ENCODE measurements at regions not wholly inside any gene's neighbourhood (a gene's known extent, or its start where the extent isn't known, plus 50 kb on each side); places are given as distances from the start of the nearest gene placed in this dataset.

DNA sequence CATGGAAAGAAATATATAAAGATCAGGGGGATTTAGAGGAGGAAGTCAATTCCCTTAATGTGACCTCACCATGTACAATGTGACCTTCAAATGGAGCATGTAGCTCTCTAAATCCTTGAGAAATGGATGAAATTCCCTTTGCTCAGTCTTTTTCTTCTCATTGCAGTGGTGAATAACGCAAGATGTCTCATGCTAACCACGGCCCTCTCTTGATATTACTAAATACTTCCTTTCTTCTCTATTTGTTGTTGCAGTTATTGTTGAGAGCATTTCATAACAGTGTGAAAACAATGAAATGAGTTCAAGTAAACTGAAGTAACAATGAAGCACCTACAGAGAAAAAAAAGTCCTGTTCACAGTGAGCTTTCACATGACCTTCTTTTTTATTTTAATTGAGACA, 55.6 kb downstream of the ZNF281 start:
- no peak for DNase-seq (ENCODE audit: low read depth in 2 of 2)

DNA sequence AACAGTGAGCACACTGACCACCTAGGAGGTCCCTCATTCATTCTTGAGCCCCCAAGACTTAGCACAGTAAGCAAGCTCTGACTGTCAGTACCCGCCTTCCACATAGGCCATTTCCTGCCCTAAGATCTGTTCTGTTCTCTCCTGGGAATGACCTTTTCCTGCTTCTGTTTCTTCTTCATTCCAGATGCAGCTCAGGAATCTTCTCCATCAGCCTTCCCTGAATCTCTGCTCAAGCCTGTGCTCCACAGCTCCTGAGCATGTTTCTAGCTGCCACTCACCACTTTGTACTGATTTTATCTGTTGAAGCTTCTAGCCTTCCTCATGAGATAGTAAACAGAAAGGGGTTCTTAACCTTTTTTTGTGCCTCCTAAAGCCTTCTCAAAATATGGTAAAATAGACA, 56.6 kb downstream of the ZNF281 start:
- DNase-seq (ENCODE audit: low read depth in 2 of 2) = no peak

GRCh38 chr1:200351826-200352549, 57.8 kb downstream of the ZNF281 start:
- DNase-seq (ENCODE audit: low read depth in 2 of 2) = no peak

GRCh38 chr1:200351425-200351824, 58.4 kb downstream of the ZNF281 start:
- DNase-seq (ENCODE audit: low read depth in 2 of 2) = no peak

- DNase-seq (ENCODE audit: low read depth in 2 of 2) = no peak
Observed at GRCh38 chr1:200346700-200347099, 63.1 kb downstream of the ZNF281 start.

GRCh38 chr1:200345520-200345919, 64.3 kb downstream of the ZNF281 start:
- no peak for DNase-seq (ENCODE audit: low read depth in 2 of 2)

DNA sequence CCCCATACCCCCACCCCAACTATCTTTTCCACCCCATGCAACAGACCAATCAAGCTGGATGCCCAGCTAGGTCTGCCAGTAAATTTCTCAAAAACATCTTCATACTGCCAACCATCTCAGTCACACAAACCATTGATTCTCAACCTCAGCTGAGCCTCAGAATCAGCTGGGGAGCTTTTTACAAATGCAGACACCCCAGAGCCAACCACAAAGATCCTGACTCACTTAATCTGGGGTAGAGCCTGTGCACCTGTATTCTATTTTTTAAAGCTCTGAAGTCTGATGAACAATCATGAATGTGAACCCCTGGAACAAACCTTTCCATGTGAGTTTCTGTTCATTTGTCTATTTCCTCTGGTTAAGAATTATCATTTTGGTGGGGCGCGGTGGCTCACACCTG, 66.0 kb downstream of the ZNF281 start:
- DNase-seq (ENCODE audit: low read depth in 2 of 2) = no peak

- DNase-seq (ENCODE audit: low read depth in 2 of 2) = no peak
Observed at GRCh38 chr1:200342511-200343311, 67.1 kb downstream of the ZNF281 start.

DNA sequence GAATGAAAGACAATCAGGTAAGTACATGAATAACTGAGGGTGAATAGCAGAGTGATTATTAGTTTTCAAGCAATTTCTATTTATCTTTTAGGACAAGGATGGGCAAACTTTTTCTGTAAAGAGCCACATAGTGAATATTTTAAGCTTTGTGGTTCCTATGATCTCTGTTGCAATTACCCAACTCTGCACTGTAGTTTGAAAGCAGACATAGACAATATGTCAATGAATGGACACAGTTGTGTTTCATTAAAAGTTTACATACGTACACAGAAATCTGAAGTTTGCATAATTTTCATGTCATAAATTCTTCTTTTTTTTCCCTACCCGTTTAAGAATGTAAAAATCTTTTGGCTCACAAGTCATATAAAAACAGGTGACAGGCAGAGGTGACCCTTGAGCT, 71.4 kb downstream of the ZNF281 start:
- DNase-seq (ENCODE audit: low read depth in 2 of 2) = no peak

- no peak for DNase-seq (ENCODE audit: low read depth in 2 of 2)
Observed at GRCh38 chr1:200337831-200338230, 72.0 kb downstream of the ZNF281 start.

- DNase-seq (ENCODE audit: low read depth in 2 of 2) = no peak
Observed at GRCh38 chr1:200337410-200337809, 72.4 kb downstream of the ZNF281 start.

GRCh38 chr1:200336901-200337391, 72.9 kb downstream of the ZNF281 start:
- no peak for DNase-seq (ENCODE audit: low read depth in 2 of 2)

DNA sequence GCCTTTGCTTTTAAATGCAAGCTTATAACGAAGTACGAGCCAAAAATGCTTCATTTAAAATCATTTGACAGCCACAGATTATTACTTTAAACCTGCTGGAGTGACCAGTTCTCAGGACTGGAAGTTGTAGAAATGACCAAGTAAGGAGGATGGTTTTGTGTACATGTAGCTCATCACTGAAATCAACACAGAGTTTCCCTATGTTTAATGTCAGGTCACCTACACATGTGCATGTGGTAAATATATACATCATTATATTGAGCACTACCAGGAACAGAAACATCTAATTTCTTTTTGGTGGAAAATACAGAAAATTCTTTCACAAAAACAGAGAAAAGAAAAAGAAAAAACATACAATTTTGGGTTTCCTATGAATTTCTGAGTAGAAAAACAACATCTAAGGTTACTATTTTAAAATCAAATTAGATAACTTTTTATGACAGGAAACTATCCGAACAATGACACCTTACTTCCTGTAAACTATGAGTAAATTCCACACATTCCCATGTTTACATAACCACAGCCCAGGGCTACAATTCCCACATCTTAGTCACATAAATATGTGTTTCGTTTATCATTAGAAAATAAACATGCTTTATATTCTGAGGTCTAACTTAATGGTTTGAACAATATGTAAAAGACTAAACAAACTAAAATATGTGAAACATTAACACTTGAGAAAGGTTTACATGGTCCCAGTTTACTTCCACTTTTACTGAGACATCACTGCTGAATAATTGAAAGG, 73.6 kb downstream of the ZNF281 start:
- no peak for DNase-seq (ENCODE audit: low read depth in 2 of 2)

- no peak for DNase-seq (ENCODE audit: low read depth in 2 of 2)
Observed at GRCh38 chr1:200334661-200335256, 75.1 kb downstream of the ZNF281 start.

DNA sequence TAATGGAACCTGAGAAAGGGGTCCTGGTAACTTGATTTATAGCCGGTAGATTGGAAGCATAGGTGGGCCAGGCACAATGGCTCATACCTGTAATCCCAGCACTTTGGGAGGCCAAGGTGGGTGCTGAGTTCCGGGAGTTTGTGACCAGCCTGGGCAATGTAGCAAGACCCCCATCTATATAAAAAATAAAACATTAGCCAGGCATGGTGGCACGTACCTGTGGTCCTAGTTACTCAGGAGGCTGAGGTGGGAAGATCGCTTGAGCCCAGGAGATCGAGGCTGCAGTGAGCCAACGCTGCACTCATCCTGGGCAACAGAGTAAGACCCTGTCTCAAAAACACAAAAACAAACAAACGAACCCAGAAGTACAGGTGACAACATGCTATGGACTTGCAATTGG, 76.5 kb downstream of the ZNF281 start:
- no peak for DNase-seq (ENCODE audit: low read depth in 2 of 2)

- no peak for DNase-seq (ENCODE audit: low read depth in 2 of 2)
Observed at GRCh38 chr1:200332716-200333115, 77.1 kb downstream of the ZNF281 start.

GRCh38 chr1:200330741-200331428, 79.0 kb downstream of the ZNF281 start:
- no peak for DNase-seq (ENCODE audit: low read depth in 2 of 2)

- DNase-seq (ENCODE audit: low read depth in 2 of 2) = no peak
Observed at GRCh38 chr1:200329208-200329882, 80.5 kb downstream of the ZNF281 start.

DNA sequence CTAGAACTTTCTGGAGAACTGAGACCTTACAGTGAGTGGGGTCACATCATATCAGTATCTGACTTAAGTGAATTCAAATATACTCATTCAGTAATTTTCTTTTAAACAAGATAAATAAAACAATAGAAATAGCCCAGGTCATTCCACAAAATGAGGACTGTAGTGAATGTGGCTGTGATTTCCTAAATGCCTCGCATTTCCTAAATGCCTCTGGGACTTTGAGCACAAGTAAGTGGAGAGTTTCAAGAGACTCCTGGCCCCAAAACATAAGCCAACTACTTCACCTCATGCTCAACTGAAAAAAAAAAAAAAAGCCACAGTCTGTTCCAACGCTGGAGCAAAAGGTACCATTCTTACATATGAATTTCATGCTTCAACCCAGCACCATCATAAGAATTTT, 81.5 kb downstream of the ZNF281 start:
- no peak for DNase-seq (ENCODE audit: low read depth in 2 of 2)

DNA sequence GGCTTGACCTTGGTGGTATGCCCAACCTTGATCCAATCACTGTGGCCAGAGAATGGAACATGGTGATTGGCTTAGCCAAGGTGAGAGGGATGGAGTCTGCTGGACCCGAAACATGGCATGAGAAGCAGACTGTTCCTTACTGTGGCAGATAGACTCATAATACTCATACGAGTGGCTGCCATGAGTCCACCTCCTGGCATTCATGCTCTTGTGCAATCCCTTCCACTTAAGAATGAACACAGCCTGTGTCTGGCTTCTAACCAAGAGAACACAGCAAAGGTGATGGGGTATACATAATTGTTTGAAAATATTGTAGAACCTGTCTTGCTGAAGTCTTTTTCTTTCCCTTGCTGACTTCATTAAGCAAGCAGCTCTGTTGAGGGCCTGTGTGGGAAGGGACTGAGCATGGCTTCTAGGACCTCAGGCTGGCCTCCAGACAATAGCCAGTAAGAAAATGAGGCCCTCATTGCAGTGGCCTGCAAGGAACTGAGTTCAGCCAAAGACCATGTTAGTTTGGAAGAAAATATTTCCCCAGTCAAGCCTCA, 85.9 kb downstream of the ZNF281 start:
- DNase-seq (ENCODE audit: low read depth in 2 of 2) = no peak

- no peak for DNase-seq (ENCODE audit: low read depth in 2 of 2)
Observed at GRCh38 chr1:200319148-200319547, 90.7 kb downstream of the ZNF281 start.
